ENCODE measurements at regions not wholly inside any gene's neighbourhood (a gene's known extent, or its start where the extent isn't known, plus 50 kb on each side); places are given as distances from the start of the nearest gene placed in this dataset.

DNA sequence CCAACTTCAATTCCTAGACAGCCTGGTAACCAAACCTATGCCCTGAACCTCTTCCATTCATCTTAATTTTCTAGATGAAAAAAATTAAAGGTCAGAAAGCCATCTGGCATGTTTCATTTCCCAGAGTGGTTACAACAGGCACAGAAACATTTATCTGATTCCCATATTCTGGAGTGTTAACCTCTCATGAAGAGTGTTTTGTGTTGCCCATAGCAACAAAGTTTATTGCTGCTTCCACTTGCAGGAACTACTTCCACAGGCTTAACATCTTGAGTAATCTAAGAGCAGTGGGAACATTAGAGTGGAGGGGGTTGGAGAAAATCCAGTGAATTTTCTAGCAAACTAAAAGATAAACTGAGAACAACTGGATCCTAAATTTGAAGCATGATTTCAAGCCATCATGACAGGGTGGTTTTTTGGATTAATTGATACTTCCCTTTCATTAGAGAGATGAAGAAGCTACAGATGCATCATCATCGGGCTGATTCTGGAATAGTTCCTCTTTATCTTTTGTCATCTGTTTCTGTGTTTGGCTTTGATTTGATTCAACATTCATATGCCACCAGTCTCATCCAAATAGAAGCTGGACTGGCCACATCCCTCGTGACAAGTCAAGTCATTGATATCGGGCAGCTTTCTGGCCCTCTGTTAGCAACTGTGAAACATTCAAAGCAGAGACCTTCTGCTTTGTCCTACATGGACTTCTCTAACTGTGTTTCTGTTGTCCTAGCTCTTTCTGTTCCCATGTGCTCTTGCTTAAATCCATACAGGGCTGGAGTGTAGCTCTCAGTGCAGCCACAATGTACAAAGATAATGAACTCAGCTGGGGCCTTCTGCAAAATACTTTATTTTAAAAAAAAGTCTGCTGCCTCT lies 167.3 kb downstream of the MID1IP1 start:
- H4K91ac ChIP-seq (ENCODE audit: insufficient read depth, low read depth, low read length), result no peak overlapping the region
- no peak for ATAC-seq (ENCODE audit: low read depth)
- WGBS, 2 experiments (ENCODE audit: extremely low coverage in 2 of 2, insufficient read length in 1 of 2), result no CpG with 5 or more reads among the region's 3 CpGs

More for the DNA sequence above, 167.3 kb downstream of the MID1IP1 start:
- Histone ChIP-seq H2AK5ac (ENCODE audit: low read depth, low read length) (no peak overlapping the region), H2BK5ac (ENCODE audit: low read depth, low read length, poor library complexity, severe bottlenecking) (no peak overlapping the region), H4K5ac (ENCODE audit: low read depth, low read length) (no peak overlapping the region), H4K8ac (ENCODE audit: low read depth in 2 of 2, low read length in 2 of 2) (no peak overlapping the region), H2AFZ (replicated peaks; ENCODE audit: low read length, poor library complexity) (no peak overlapping the region), H3K18ac (ENCODE audit: low read depth, low read length) (no peak overlapping the region), H3K27ac (ENCODE audit: insufficient read depth, low read length) (no peak overlapping the region), H3K4me2 (ENCODE audit: low read depth, low read length) (no peak overlapping the region), H3K27me3 (ENCODE audit: control insufficient read depth, insufficient read depth, low read length) (peaks cover 7% of the 10 kb centered on the region), H3K36me3 (ENCODE audit: control insufficient read depth, insufficient read depth, low read length) (no peaks in the 10 kb centered on the region), H3K79me1 (ENCODE audit: low read depth in 1 of 2, low read length in 2 of 2) (no peaks in the 10 kb centered on the region), H3K9me1 (ENCODE audit: insufficient read depth, low read length) (no peaks in the 10 kb centered on the region), H3K23ac (ENCODE audit: low read depth, low read length) (no peak overlapping the region), H3K4ac (ENCODE audit: low read depth, low read length) (no peak overlapping the region), H3K4me3 (ENCODE audit: insufficient read depth, low read depth, low read length) (no peak overlapping the region), H2BK20ac (ENCODE audit: low read depth, low read length) (no peak overlapping the region), H3K56ac (ENCODE audit: extremely low read depth, insufficient read depth, low read length) (no peak overlapping the region), H2BK15ac (ENCODE audit: low read depth, low read length) (no peak overlapping the region), H3K9ac (ENCODE audit: low read depth, low read length) (no peak overlapping the region), H2BK120ac (ENCODE audit: low read depth, low read length) (no peak overlapping the region), H3K4me1 (ENCODE audit: control insufficient read depth, insufficient read depth, low read length) (no peaks in the 10 kb centered on the region), H3K9me3 (ENCODE audit: control insufficient read depth, insufficient read depth, low read length) (no peaks in the 10 kb centered on the region), H4K20me1 (ENCODE audit: insufficient read depth, low read length) (no peaks in the 10 kb centered on the region), H3K14ac (replicated peaks; ENCODE audit: low read depth, low read length) (no peak overlapping the region), H2AK9ac (replicated peaks; ENCODE audit: low read depth, low read length, poor library complexity) (no peak overlapping the region)
- no peak for DNase-seq
- intact Hi-C loops (cut with micrococcal nuclease), result no loop called here
- CTCF ChIA-PET, result interaction anchor here (0.7 kb wide), 1 partner anchor 15 kb away, joined by 3 read pairs; no protein-coding TSS in a partner anchor
- BruUV-seq (replicated peaks), result no TSS peak
- dilution Hi-C loops (cut with HindIII; ENCODE audit: low sequenced_read_pairs, unreplicated experiment), result no loop called here
- in situ Hi-C loops (cut with MboI; ENCODE audit: low sequenced_read_pairs), result no loop called here
- TF ChIP-seq CHD1 (IDR thresholded peaks at IDR 0.05; ENCODE audit: low read depth, low read length) (no peak), NFE2L2 (IDR thresholded peaks at IDR 0.05; ENCODE audit: low read depth, low read length) (no peak), RAD21 (IDR thresholded peaks at IDR 0.05; ENCODE audit: low read length) (no peak), RFX5 (IDR thresholded peaks at IDR 0.05; ENCODE audit: low read depth, low read length) (no peak), RCOR1 (IDR thresholded peaks at IDR 0.05; ENCODE audit: insufficient replicate concordance, low read length) (no peak), FOS (IDR thresholded peaks at IDR 0.05; ENCODE audit: low read depth, low read length) (no peak), BHLHE40 (IDR thresholded peaks at IDR 0.05; ENCODE audit: low read depth, low read length) (no peak), POLR2A (IDR thresholded peaks at IDR 0.05; ENCODE audit: low read depth, low read length) (no peak), MAFK (IDR thresholded peaks at IDR 0.05; ENCODE audit: low read depth, low read length) (no peak), MXI1 (IDR thresholded peaks at IDR 0.05; ENCODE audit: borderline replicate concordance, low read depth, low read length) (no peak), CEBPB (IDR thresholded peaks at IDR 0.05; ENCODE audit: low read depth, low read length) (no peak), MAZ (IDR thresholded peaks at IDR 0.05; ENCODE audit: borderline replicate concordance, low read depth, low read length) (no peak), SMC3 (IDR thresholded peaks at IDR 0.05; ENCODE audit: low read depth, low read length) (no peak)
- TF ChIP-seq, protein P1, sequence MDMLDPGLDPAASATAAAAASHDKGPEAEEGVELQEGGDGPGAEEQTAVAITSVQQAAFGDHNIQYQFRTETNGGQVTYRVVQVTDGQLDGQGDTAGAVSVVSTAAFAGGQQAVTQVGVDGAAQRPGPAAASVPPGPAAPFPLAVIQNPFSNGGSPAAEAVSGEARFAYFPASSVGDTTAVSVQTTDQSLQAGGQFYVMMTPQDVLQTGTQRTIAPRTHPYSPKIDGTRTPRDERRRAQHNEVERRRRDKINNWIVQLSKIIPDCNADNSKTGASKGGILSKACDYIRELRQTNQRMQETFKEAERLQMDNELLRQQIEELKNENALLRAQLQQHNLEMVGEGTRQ (IDR thresholded peaks at IDR 0.05; ENCODE audit: low read depth, low read length), result no peak
- TF ChIP-seq, protein P2, sequence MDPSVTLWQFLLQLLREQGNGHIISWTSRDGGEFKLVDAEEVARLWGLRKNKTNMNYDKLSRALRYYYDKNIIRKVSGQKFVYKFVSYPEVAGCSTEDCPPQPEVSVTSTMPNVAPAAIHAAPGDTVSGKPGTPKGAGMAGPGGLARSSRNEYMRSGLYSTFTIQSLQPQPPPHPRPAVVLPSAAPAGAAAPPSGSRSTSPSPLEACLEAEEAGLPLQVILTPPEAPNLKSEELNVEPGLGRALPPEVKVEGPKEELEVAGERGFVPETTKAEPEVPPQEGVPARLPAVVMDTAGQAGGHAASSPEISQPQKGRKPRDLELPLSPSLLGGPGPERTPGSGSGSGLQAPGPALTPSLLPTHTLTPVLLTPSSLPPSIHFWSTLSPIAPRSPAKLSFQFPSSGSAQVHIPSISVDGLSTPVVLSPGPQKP (IDR thresholded peaks at IDR 0.05; ENCODE audit: borderline replicate concordance, low read depth, low read length), result no peak
- TF ChIP-seq, protein P3, sequence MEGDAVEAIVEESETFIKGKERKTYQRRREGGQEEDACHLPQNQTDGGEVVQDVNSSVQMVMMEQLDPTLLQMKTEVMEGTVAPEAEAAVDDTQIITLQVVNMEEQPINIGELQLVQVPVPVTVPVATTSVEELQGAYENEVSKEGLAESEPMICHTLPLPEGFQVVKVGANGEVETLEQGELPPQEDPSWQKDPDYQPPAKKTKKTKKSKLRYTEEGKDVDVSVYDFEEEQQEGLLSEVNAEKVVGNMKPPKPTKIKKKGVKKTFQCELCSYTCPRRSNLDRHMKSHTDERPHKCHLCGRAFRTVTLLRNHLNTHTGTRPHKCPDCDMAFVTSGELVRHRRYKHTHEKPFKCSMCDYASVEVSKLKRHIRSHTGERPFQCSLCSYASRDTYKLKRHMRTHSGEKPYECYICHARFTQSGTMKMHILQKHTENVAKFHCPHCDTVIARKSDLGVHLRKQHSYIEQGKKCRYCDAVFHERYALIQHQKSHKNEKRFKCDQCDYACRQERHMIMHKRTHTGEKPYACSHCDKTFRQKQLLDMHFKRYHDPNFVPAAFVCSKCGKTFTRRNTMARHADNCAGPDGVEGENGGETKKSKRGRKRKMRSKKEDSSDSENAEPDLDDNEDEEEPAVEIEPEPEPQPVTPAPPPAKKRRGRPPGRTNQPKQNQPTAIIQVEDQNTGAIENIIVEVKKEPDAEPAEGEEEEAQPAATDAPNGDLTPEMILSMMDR (conservative IDR thresholded peaks at IDR 0.05; ENCODE audit: low read depth, low read length), result no peak
- POLR2A ChIA-PET (ENCODE audit: unreplicated experiment), result no interaction called here

Data from IMR-90 (cell line).